ENCODE measurements at regions not wholly inside any gene's neighbourhood (a gene's known extent, or its start where the extent isn't known, plus 50 kb on each side); places are given as distances from the start of the nearest gene placed in this dataset.

DNA sequence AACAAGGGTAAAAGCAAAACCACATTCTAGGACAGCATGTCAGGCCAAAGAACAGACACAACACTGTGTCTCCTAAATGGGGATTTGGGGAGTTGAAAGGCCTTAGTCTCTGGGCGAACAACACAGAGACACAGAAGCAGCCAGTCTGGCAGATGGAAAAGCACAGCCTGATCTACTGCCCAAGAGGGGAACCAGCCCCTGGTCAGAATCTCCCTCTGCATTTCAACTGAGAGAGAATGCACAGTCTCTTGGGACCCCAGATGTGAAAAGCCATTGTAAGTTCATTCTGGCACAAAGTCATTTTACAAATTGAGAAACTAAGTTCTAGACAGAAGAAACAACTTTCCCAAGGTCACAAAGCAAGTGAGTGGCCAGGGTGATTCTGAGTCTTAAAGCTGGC, 331.7 kb downstream of the TNS1 start:
- Histone ChIP-seq H3K27me3 (ENCODE audit: insufficient read depth, low read length, poor library complexity) (peaks cover 4% of the 10 kb centered on the region), H2AFZ (ENCODE audit: low read depth, low read length) (no peak overlapping the region), H3K27ac (ENCODE audit: low read length) (no peak overlapping the region), H3K4me1 (ENCODE audit: insufficient read depth, low read length) (no peaks in the 10 kb centered on the region), H3K9me3 (ENCODE audit: insufficient read depth, low read length, severe bottlenecking) (no peaks in the 10 kb centered on the region), H3K9ac (ENCODE audit: low read depth, low read length) (no peak overlapping the region), H3K36me3 (ENCODE audit: insufficient read depth, low read length) (no peaks in the 10 kb centered on the region), H3K79me2 (ENCODE audit: insufficient read depth, low read length) (no peaks in the 10 kb centered on the region), H3K4me3 (ENCODE audit: low read depth in 1 of 2, low read length in 2 of 2) (no peak overlapping the region), H3K4me2 (ENCODE audit: insufficient read depth, low read length) (no peak overlapping the region), H4K20me1 (ENCODE audit: insufficient read depth, low read length) (no peaks in the 10 kb centered on the region)
- no peak for DNase-seq
- TF ChIP-seq EZH2 (IDR thresholded peaks at IDR 0.05; ENCODE audit: borderline replicate concordance, low read depth, low read length, severe bottlenecking), result no peak
- TF ChIP-seq, protein P1, sequence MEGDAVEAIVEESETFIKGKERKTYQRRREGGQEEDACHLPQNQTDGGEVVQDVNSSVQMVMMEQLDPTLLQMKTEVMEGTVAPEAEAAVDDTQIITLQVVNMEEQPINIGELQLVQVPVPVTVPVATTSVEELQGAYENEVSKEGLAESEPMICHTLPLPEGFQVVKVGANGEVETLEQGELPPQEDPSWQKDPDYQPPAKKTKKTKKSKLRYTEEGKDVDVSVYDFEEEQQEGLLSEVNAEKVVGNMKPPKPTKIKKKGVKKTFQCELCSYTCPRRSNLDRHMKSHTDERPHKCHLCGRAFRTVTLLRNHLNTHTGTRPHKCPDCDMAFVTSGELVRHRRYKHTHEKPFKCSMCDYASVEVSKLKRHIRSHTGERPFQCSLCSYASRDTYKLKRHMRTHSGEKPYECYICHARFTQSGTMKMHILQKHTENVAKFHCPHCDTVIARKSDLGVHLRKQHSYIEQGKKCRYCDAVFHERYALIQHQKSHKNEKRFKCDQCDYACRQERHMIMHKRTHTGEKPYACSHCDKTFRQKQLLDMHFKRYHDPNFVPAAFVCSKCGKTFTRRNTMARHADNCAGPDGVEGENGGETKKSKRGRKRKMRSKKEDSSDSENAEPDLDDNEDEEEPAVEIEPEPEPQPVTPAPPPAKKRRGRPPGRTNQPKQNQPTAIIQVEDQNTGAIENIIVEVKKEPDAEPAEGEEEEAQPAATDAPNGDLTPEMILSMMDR (IDR thresholded peaks at IDR 0.05; ENCODE audit: borderline replicate concordance, extremely low read depth, low read length, poor library complexity, severe bottlenecking), result no peak
- ATAC-seq (ENCODE audit: insufficient read depth, low read depth), result no peak

DNA sequence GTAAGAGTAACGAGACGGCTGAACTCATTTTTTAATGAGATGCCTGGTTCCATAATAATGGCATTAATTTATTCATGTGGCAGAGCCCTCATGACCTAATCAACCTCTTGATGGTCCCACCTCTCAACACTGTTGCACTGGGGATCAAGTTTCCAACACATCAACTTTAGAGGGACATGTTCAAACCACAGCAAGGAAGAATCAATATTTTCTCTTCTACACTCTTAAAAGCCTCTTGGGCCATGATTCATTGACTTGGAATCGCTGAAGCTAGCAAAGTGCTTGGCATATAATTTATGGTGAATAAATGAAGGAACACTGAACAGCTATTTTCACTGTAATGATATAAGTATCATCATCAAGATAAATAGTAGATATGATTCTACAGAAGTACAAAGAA, 333.0 kb downstream of the TNS1 start:
- DNase-seq (no peak), ATAC-seq (ENCODE audit: insufficient read depth, low read depth) (no peak)
- Histone ChIP-seq H3K4me2 (ENCODE audit: insufficient read depth, low read length) (no peak overlapping the region), H2AFZ (ENCODE audit: low read depth, low read length) (no peak overlapping the region), H3K36me3 (ENCODE audit: insufficient read depth, low read length) (no peaks in the 10 kb centered on the region), H3K27ac (ENCODE audit: low read length) (no peak overlapping the region), H3K4me1 (ENCODE audit: insufficient read depth, low read length) (no peaks in the 10 kb centered on the region), H3K27me3 (ENCODE audit: insufficient read depth, low read length, poor library complexity) (peaks cover 4% of the 10 kb centered on the region), H3K4me3 (ENCODE audit: low read depth in 1 of 2, low read length in 2 of 2) (no peak overlapping the region), H3K9me3 (ENCODE audit: insufficient read depth, low read length, severe bottlenecking) (no peaks in the 10 kb centered on the region), H4K20me1 (ENCODE audit: insufficient read depth, low read length) (no peaks in the 10 kb centered on the region), H3K79me2 (ENCODE audit: insufficient read depth, low read length) (no peaks in the 10 kb centered on the region), H3K9ac (ENCODE audit: low read depth, low read length) (no peak overlapping the region)
- TF ChIP-seq, protein P1 (IDR thresholded peaks at IDR 0.05; ENCODE audit: borderline replicate concordance, extremely low read depth, low read length, poor library complexity, severe bottlenecking), result no peak
- TF ChIP-seq EZH2 (IDR thresholded peaks at IDR 0.05; ENCODE audit: borderline replicate concordance, low read depth, low read length, severe bottlenecking), result no peak

DNA sequence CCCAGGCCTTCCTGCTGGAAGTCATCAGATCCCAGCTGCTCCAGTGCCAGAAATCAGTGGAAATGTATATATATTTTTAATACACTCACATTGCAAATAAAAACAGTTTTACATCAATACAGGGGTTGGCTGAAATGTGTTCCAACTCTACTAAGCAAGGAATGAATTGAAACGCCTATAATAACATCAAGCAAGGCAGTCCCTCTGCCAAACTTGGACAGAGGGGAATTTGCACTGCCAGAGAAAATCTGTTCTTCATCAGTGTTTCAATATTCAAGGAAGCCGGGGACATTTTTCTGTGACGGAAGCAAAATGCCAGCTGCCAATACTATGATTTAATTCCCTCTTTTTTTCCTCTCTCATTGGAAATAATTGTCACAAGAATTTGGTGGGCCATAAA, 335.3 kb downstream of the TNS1 start:
- no peaks in the 10 kb centered on the region for H3K9me3 ChIP-seq (ENCODE audit: insufficient read depth, low read length, severe bottlenecking)
- H3K9ac ChIP-seq (ENCODE audit: low read depth, low read length), result no peak overlapping the region
- H3K27me3 ChIP-seq (ENCODE audit: insufficient read depth, low read length, poor library complexity), result peaks cover 2% of the 10 kb centered on the region
- no peak for TF ChIP-seq EZH2 (IDR thresholded peaks at IDR 0.05; ENCODE audit: borderline replicate concordance, low read depth, low read length, severe bottlenecking)
- no peaks in the 10 kb centered on the region for H3K36me3 ChIP-seq (ENCODE audit: insufficient read depth, low read length)
- DNase-seq, result no peak
- H3K4me1 ChIP-seq (ENCODE audit: insufficient read depth, low read length), result no peaks in the 10 kb centered on the region
- no peak overlapping the region for H3K4me3 ChIP-seq (ENCODE audit: low read depth in 1 of 2, low read length in 2 of 2)
- no peak overlapping the region for H3K27ac ChIP-seq (ENCODE audit: low read length)
- no peak overlapping the region for H3K4me2 ChIP-seq (ENCODE audit: insufficient read depth, low read length)
- no peak overlapping the region for H2AFZ ChIP-seq (ENCODE audit: low read depth, low read length)
- no peaks in the 10 kb centered on the region for H3K79me2 ChIP-seq (ENCODE audit: insufficient read depth, low read length)
- no peaks in the 10 kb centered on the region for H4K20me1 ChIP-seq (ENCODE audit: insufficient read depth, low read length)
- ATAC-seq (ENCODE audit: insufficient read depth, low read depth), result no peak

DNA sequence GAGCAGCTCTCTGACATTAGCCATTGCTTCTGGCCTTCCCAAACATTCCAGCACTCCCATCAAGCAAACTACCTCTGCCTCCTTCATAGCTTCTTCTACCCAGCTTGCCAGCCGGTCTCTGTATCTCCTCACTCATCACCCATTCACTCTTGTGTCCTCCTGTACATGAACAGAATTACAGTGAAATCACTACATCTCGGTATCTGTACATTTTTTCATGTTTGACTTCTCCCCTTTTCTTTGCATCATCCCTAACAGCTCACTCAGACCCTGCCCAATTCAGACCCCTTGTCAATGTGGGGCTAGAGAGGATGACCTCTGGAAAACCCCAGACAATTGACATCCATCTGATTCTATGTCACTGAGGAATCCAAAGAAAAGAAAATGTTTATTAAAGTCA, 335.8 kb downstream of the TNS1 start:
- Histone ChIP-seq H3K9me3 (ENCODE audit: insufficient read depth, low read length, severe bottlenecking) (no peaks in the 10 kb centered on the region), H3K27ac (ENCODE audit: low read length) (no peak overlapping the region), H3K27me3 (ENCODE audit: insufficient read depth, low read length, poor library complexity) (no peaks in the 10 kb centered on the region), H3K4me3 (ENCODE audit: low read depth in 1 of 2, low read length in 2 of 2) (no peak overlapping the region), H3K9ac (ENCODE audit: low read depth, low read length) (no peak overlapping the region), H3K79me2 (ENCODE audit: insufficient read depth, low read length) (no peaks in the 10 kb centered on the region), H4K20me1 (ENCODE audit: insufficient read depth, low read length) (no peaks in the 10 kb centered on the region), H2AFZ (ENCODE audit: low read depth, low read length) (no peak overlapping the region), H3K4me1 (ENCODE audit: insufficient read depth, low read length) (no peaks in the 10 kb centered on the region), H3K36me3 (ENCODE audit: insufficient read depth, low read length) (no peaks in the 10 kb centered on the region), H3K4me2 (ENCODE audit: insufficient read depth, low read length) (no peak overlapping the region)
- DNase-seq (no peak), ATAC-seq (ENCODE audit: insufficient read depth, low read depth) (no peak)
- TF ChIP-seq, protein P1 (IDR thresholded peaks at IDR 0.05; ENCODE audit: borderline replicate concordance, extremely low read depth, low read length, poor library complexity, severe bottlenecking), result no peak
- no peak for TF ChIP-seq EZH2 (IDR thresholded peaks at IDR 0.05; ENCODE audit: borderline replicate concordance, low read depth, low read length, severe bottlenecking)
